ENCODE measurements at regions not wholly inside any gene's neighbourhood (a gene's known extent, or its start where the extent isn't known, plus 50 kb on each side); places are given as distances from the start of the nearest gene placed in this dataset.

GRCh38 chr2:120535081-120535480, 189.1 kb downstream of the INHBB start:
- H3K36me3 ChIP-seq = no peaks in the 10 kb centered on the region
- no peak overlapping the region for H3K4me3 ChIP-seq
- intact Hi-C loops (cut with DNase I) = no loop called here
- no peak for ATAC-seq
- TF ChIP-seq CTCF (IDR thresholded peaks at IDR 0.05) = no peak
- H3K9me3 ChIP-seq = no peaks in the 10 kb centered on the region
- H3K27ac ChIP-seq = no peak overlapping the region
- peaks cover 4% of the 10 kb centered on the region for H3K4me1 ChIP-seq
- no peak for DNase-seq
- peaks cover 4% of the 10 kb centered on the region for H3K27me3 ChIP-seq (ENCODE audit: low read depth)

GRCh38 chr2:120536141-120536540, 190.2 kb downstream of the INHBB start:
- no peak overlapping the region for H3K27ac ChIP-seq
- no peaks in the 10 kb centered on the region for H3K36me3 ChIP-seq
- H3K4me1 ChIP-seq = peaks cover 15% of the 10 kb centered on the region
- intact Hi-C loops (cut with DNase I) = no loop called here
- DNase-seq (no peak), ATAC-seq (no peak)
- no peak for TF ChIP-seq CTCF (IDR thresholded peaks at IDR 0.05)
- H3K4me3 ChIP-seq = no peak overlapping the region
- H3K9me3 ChIP-seq = no peaks in the 10 kb centered on the region
- H3K27me3 ChIP-seq (ENCODE audit: low read depth) = peaks cover 4% of the 10 kb centered on the region

GRCh38 chr2:120538691-120539423, 192.9 kb downstream of the INHBB start:
- Histone ChIP-seq H3K27ac (no peak overlapping the region), H3K4me1 (peaks cover 16% of the 10 kb centered on the region), H3K4me3 (no peak overlapping the region), H3K27me3 (ENCODE audit: low read depth) (peaks cover 4% of the 10 kb centered on the region), H3K9me3 (no peaks in the 10 kb centered on the region), H3K36me3 (no peaks in the 10 kb centered on the region)
- DNase-seq (no peak), ATAC-seq (no peak)
- no peak for TF ChIP-seq CTCF (IDR thresholded peaks at IDR 0.05)
- intact Hi-C loops (cut with DNase I) = no loop called here

- Histone ChIP-seq H3K36me3 (no peaks in the 10 kb centered on the region), H3K4me3 (no peak overlapping the region), H3K27me3 (ENCODE audit: low read depth) (peaks cover 6% of the 10 kb centered on the region), H3K4me1 (peaks cover 16% of the 10 kb centered on the region), H3K27ac (no peak overlapping the region), H3K9me3 (no peaks in the 10 kb centered on the region)
- TF ChIP-seq CTCF (IDR thresholded peaks at IDR 0.05) = no peak
- no peak for ATAC-seq
- no peak for DNase-seq
- intact Hi-C loops (cut with DNase I) = no loop called here
These were observed 193.5 kb downstream of the INHBB start for GRCh38 chr2:120539424-120539936.

GRCh38 chr2:120539937-120540718, 194.2 kb downstream of the INHBB start:
- Histone ChIP-seq H3K4me1 (peaks cover 16% of the 10 kb centered on the region), H3K27me3 (ENCODE audit: low read depth) (peaks cover 5% of the 10 kb centered on the region), H3K36me3 (no peaks in the 10 kb centered on the region), H3K9me3 (no peaks in the 10 kb centered on the region), H3K4me3 (no peak overlapping the region), H3K27ac (no peak overlapping the region)
- ATAC-seq = peak; percentile 84 to 88
- intact Hi-C loops (cut with DNase I) = no loop called here
- peak; percentile 61 for DNase-seq
- no peak for TF ChIP-seq CTCF (IDR thresholded peaks at IDR 0.05)
